ENCODE measurements at regions not wholly inside any gene's neighbourhood (a gene's known extent, or its start where the extent isn't known, plus 50 kb on each side); places are given as distances from the start of the nearest gene placed in this dataset.

- no peak for TF ChIP-seq CTCF (conservative IDR thresholded peaks at IDR 0.05)
- TF ChIP-seq ZFX (IDR thresholded peaks at IDR 0.05): no peak
Observed at GRCh38 chr7:136064081-136064480, 86.9 kb upstream of the MTPN start.

All from C4-2B (cell line).